GM19463 (cell line): ENCODE measurements at regions not wholly inside any gene's neighbourhood (a gene's known extent, or its start where the extent isn't known, plus 50 kb on each side); places are given as distances from the start of the nearest gene placed in this dataset.
"Not testable (repeated sequence)": the region's sequence is repeated elsewhere in the genome, so short reads cannot be mapped to it uniquely, and the experiment has no call there.

Experiments used
- ATAC-seq: cut with Tn5 transposase; IDR thresholded peaks from one replicate; pipeline ENCODE4 v1.9.1; 2021; ENCODE audit warnings: mild to moderate bottlenecking, moderate library complexity; ENCODE audit not compliant: unreplicated experiment

DNA sequence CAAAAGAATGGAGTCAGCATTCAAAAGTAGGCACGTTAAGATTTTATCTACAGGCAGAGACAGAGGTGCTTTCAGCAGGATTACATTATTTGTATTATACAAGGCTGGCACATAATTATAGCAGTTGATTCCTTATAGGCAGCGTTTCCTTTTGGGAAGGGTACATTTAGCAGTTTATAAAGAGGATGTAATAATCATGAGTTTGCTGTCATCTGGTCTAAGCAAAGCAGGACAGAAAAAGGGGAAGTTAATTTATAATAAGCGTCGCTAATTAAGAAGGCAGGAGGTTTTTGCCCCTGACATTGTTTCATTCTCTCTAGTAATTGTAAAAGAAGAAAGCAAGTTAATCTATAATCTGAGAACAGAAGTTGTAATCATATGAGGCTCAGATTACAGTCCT is 259.9 kb upstream of the MDGA2 start:
- ATAC-seq: peak; percentile 58

DNA sequence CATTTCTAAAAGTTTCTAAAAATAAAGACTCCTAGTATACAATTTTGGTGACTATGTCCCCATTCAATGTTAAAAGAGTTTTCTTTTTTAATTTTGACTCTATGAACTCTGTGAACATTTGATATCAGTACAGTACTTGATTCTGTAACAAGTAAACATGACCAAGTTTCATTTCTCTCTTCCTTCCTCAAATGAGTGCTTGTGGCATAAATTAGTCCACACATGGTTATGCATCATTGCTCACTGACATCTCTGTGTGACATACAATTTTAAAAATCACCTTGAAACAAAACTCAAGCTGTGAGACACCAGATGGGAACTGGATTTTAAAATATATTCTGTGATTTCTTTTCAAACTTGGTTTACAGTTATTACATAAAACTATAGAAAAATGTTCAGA is 253.9 kb upstream of the MDGA2 start:
- ATAC-seq: peak; percentile 92

DNA sequence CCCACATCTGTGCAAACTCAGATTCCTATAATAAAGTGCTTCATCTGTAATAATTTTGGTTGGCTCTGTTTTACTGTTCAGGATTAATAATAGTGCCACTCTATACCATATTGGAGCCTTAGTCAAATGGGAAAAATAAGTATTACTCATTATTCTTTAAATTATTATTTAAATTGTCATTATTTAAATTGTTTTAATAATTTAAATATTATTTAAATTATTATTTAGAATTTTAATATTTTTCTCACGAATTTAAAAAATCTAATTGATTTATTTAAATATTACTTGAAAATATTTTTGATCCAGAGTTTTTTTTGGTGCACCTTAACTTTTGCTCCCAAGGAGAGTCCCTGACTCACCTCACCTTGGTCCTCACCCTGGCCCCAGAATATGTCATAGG is 245.7 kb upstream of the MDGA2 start:
- ATAC-seq: no peak

DNA sequence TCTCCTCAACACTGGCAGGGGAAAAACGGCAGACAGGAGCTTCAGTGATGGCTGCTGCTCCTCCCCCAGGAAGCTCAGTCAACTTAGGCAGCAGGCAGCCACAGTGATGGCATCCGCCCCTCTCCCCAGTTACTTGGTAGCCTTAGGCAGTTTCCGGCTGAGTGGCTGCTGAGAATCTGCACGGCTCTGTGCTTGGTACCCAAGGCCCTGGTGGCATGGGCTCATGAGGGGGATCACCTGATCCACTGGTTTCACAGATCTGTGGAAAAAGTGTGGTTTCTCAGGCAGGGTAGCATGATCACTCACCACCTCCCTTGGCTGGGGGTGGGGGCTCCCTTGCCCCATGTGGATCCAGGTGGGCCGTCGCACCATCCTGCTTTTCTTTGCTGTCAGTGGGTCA is 244.6 kb upstream of the MDGA2 start:
- no peak for ATAC-seq

DNA sequence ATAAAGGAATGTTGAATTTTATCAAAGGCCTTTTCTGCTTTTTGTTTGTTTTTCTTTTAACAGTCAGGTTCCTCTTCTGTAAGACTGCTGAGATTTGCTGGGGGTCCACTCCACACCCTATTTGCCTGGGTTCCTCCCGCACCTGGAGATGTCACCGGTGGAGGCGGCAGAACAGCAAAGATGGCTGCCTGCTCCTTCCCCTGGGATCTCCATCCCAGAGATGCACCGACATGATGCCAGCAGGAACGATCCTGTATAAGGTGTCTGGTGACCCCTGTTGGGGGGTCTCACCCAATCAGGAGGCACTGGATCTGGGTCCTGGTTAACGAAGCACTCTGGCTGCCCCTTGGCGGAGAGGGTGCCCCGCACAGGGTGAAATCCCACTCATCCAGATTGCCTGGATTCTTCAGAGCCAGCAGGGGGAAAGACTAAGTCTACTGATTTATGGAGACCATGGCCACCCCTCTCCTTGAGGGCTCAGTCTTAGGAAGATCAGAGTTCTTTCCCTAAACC is 244.0 kb upstream of the MDGA2 start:
- no peak for ATAC-seq

DNA sequence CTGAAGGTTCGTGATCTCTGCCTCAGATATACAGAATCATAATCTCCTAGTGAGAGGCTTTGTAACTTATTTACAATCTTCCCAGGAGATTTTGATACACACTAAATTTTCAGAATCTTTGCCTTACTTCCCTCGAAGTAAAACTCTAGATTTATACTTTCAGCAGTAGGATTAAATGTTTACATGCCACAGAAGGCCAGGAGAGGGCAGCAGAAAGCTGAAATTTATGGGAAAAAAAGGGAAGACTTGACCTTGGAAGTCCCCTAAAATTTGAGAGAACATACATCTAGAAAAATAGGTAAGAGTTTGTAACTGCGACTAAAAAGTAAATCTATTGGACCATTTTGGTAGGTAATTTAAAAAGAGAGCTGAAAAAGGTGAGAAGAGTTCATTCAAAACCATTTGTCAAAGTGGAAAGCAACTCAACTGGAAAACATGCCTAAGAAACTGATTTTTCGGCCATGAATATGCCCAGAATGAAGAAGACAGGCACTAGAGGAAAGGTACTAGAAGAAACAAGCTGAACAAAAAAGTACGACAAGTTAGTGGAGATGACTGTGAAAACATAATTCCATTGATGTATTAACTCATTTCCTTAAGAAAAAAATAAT is 242.0 kb upstream of the MDGA2 start:
- ATAC-seq: no peak

DNA sequence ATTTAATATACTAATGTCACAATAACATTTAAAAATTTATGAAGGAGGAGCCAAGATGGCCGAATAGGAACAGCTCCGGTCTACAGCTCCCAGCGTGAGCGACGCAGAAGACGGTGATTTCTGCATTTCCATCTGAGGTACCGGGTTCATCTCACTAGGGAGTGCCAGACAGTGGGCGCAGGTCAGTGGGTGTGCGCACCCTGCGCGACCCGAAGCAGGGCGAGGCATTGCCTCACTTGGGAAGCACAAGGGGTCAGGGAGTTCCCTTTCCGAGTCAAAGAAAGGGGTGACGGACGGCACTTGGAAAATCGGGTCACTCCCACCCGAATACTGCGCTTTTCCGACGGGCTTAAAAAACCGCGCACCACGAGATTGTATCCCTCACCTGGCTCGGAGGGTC is 225.7 kb upstream of the MDGA2 start:
- ATAC-seq: not testable (repeated sequence)

DNA sequence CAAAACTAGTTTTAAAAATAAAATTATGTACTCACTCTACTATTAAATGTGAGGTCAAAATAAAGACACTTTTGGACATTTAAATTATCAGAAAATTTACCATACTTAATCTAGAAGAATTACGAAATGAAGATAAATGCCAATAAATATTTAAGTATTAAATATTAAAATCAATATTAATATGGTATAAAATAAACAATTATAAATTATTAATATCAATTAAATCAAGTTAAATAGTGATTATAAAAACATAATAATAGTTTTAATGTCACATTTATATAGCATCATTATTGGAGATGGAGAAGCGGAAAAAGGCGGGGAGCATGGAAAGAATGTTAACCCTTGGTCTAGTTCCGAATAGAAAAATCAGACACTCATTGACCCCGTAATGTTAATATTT is 224.3 kb upstream of the MDGA2 start:
- no peak for ATAC-seq

DNA sequence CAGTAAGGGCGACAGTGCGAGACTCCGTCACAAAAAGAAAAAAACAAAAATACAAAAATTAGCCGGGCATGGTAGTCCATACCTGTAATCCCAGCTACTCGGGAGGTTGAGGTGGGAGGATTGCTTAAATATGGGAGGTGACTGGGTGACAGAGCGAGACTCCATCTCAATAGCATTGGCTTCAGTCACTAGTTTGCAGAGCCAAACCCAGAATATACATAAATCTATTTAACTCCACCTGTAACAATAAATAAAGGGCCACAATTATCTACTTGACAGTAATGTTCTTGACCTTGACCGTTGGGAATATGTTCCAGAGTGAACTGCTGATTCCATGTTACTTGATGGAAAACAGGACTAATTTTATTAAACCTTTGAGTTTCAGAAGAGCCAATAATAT is 198.9 kb upstream of the MDGA2 start:
- ATAC-seq: no peak

DNA sequence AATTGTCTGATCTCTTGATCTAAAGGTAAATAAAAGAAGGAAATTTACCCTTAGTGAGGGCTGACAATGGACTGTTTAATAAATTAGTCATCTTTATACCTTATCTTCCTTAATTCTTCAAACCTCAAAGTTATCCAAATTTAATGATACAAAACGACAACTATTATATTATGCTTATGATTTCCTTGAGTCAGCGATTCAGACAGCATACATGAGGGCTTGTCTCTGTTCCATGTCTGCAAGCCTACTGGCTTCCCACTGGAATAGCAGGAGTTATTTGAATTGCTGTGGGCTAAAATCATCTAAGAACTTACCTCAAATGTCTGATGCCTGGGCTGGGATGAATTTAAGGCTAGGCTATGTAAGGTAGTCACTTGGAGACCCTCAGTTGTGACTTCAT is 197.2 kb upstream of the MDGA2 start:
- ATAC-seq: no peak

DNA sequence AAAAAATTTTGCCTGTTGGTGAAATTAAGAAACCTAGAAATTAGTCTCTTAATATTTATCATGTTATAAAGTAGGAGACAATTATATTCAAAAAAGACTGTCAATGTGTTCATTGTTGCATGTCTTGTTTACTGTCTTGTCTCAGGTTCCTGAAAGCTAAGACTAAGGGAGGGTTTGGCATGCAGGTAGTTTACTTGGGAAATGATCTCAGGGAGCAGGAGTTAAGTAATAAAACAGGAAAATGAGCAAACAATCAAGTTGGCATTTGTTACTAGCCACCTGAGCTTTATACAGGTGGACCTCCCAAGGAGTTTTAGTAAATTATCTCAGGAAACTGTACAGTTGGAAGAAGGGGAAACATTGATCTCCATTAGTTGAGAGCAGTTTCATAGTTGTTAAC is 188.0 kb upstream of the MDGA2 start:
- no peak for ATAC-seq

DNA sequence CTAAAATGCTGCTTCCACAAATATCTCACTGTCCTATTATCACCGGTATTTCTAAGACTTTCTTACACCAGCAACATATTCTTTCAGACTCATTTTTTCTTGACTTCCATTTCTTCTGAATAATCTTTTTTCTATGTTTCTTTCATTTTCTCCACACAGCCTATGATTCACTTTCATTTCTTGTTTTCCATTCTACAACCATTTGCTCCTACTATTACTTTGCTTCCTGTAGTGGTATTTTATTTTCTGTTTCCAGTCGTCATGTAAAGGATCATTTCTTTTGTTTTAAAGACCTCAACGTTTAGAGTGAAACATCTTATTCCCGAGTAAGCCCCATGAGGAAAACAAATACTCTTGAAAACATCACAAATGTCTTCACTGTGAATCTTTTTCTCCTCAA is 182.2 kb upstream of the MDGA2 start:
- no peak for ATAC-seq

DNA sequence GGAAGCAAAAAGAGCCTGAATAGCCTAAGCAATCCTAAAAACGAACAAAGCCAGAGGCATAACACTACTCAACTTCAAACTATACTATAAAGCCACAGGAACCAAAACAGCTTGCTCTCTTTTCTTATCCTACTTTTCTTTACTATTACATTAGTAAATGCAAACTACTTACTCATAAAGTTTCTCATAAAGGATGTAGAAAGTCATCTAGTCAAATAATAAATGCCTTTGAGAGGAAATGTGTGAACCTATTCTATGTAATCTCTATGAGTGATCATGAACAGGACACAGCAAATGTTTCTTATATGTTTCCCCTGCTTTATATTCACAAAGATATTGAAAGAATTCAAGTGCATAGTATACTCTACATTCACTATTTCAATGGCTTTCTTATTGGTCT is 176.9 kb upstream of the MDGA2 start:
- ATAC-seq: no peak

DNA sequence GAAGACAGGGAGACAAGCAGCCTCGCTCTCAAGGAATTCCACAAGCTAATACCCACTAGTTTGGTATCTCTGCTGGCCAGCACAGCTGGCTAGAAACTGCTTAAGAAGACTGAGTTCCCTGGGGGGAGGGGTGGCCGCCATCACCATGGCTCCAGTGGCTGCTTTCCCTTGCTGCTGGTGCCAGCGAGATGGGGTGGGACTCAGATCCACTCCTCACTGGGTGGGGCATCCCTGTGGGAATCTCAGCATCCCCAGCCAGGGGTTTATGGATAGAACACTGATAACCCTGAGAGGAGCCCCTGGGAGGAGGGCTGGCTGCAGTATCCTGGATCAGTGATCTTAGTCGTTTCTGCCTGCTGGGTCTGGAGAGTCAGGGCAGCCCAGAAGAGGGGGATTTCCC is 170.6 kb upstream of the MDGA2 start:
- ATAC-seq: no peak

DNA sequence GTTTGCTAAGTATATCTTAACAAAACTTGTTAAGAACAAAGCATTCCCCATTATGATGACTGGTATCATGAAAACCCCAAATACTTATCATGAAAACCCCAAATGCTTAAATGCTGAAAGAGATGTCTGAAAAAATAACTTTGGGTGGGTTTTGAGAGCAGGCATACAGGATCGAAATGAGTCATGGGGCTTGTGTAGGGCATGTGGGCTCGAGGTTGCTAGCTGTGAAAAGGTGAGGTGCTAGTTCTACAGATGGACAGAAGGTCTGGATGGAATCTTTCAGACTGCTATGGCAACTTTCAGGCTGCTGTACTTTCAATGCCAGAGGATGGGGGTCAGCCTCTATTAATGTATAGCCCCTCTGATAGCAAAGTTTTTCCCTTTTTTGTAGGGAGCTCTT is 167.8 kb upstream of the MDGA2 start:
- no peak for ATAC-seq

DNA sequence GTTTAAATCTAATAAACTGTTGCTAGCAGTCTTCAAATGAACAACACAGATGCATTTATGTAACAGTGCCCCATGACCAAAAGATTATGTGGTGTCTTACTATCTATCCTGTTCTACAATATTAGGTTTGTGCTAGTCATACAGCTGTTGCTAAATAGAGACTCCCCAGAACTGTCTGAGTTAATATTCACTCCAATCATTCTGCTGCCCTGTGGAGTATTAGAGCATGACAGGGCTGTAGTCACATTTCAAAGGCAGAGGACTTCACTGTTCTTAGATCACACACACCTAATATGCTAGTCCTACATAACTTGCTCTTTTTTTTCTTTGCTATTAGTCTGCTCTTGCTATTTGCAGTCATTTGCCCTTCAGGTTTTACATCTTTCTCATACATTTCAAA is 157.6 kb upstream of the MDGA2 start:
- ATAC-seq: no peak

DNA sequence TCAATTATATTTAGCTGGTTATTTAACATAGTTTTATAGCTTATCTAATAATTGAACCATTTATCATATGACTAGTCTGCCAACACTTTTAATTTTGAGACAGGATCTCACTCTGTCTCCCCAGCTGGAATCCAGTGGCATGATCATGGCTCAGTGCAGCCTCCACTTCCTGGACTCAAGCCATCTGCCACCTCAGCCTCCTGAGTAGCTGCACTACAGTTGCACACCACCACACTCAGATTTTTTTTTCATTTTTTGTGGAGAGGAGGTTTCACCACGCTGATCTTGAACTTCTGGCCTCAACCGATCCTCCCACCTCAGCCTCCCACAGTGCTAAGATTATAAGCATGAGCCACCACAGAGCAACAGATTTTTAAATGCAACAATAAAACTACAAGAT is 151.4 kb upstream of the MDGA2 start:
- ATAC-seq: no peak

DNA sequence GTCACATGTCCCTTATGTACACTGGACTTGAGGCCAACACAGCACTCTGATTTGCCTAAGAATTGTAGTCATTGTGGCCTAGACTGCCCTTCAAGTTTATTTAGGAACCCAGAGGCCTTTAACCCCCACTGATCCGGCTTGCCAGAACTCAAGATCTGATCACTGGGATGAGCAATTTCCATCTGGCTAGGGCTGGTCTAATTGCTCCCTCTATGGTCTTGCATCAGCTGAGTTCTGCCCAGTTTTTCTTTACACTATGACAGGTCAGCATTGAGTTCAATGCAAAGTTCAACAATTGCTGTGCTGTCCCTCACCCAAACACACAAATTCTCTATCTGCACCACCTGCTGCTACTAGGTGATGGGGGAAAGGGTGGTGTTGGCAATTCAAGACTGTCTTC is 146.9 kb upstream of the MDGA2 start:
- no peak for ATAC-seq

DNA sequence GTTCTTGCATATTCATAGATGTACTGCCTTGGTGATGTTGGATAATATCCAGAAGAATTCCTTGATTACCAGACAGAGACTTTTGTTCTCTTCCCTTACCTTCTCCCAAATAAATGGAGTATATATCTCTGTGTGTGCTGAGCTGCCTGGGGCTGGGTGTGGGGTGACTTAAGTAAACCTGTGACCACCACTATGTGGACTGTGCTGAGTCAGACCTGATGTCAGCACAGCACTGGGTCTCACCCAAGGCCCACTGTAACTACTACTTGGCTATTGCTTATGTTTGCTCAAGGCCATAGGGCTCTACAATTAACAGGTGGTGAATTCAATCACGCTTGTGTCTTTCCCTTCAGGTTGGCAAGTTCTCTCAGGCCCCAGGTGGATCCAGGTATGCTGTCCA is 145.7 kb upstream of the MDGA2 start:
- no peak for ATAC-seq

DNA sequence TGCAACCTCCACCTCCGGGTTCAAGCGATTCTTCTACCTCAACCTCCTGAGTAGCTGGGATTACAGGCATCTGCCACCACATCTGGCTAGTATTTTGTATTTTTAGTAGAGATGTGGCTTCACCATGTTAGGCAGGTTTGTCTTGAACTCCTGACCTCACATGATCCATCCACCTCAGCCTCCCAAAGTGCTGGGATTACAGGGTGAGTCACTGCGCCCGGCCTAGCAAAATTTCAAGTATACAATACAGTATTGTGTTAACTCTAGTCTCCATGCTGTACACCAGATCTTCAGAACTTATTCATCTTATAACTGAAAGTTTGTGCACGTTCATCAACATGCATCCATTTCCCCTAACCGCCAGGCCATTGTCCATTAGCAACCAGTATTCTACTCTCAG is 115.1 kb upstream of the MDGA2 start:
- no peak for ATAC-seq

DNA sequence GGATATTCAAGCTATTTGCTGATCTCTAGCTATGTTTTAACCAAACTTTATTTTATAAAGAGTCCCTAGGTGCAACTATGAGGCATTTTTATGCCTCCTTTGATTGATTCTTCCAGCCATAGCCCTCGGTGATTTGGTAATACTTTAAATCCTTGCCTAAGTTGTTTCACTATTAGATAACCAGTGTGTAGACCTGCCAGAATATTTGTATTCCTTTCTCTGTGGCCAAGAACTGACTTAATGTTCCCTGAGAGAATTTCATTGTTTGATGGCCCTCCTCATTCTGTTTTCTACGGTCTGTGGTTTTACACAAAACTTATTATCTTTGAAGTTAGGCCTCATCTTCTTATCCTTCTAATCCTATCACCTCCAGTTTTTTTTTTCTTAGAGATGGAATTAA is 109.7 kb upstream of the MDGA2 start:
- ATAC-seq: no peak

DNA sequence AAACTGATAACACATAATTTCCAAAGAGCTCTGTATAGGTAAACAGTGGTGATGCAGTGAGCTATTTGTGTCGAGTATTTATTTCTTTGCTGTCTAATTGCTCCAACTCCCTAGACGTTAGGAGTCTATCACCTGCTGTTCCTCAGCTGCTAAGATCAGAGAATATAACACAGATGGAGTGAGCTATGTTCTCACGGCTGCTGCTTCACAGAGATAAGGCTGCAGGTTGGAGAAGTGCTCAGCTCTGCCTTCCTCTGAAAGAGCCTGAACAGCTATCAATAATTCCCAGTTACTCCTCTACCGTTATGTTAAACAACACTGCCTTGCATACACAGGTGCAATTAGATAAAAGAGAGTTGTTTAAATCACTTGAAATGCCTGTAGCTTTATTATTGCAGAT is 103.2 kb upstream of the MDGA2 start:
- ATAC-seq: no peak

DNA sequence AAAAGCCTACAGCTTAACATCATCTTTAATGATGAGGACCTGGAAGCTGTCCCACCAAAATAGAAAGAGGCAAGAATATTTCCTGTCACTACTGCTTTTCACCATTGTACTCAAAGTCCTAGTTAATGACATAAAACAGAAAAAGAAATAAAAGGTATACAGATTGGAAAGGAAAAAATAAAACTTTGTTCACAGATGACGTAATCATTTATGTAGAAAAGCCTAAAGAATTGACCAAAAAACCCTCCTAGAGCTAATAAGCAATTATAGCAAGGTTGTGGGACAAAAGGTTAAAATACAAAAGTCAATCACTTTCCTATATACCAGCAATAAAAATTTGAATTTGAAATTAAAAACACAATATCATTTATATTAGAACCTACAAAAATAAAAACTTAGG is 97.2 kb upstream of the MDGA2 start:
- ATAC-seq: no peak
